ENCODE measurements at regions not wholly inside any gene's neighbourhood (a gene's known extent, or its start where the extent isn't known, plus 50 kb on each side); places are given as distances from the start of the nearest gene placed in this dataset.
"Not testable (repeated sequence)": the region's sequence is repeated elsewhere in the genome, so short reads cannot be mapped to it uniquely, and the experiment has no call there.

GRCh38 chr2:16745466-16745865 is 79.8 kb upstream of the CYRIA start:
- peak; percentile 21 for DNase-seq

GRCh38 chr2:16744521-16744920 is 78.9 kb upstream of the CYRIA start:
- DNase-seq = no peak

- no peak for DNase-seq
Measured at GRCh38 chr2:16742026-16742425, 76.4 kb upstream of the CYRIA start.

GRCh38 chr2:16741498-16741897 is 75.9 kb upstream of the CYRIA start:
- DNase-seq = no peak

GRCh38 chr2:16739778-16740581 is 74.3 kb upstream of the CYRIA start:
- DNase-seq = no peak

- DNase-seq = no peak
Measured at GRCh38 chr2:16738361-16739225, 73.0 kb upstream of the CYRIA start.

- no peak for DNase-seq
Measured at GRCh38 chr2:16737812-16738211, 72.2 kb upstream of the CYRIA start.

GRCh38 chr2:16736633-16737032 is 71.0 kb upstream of the CYRIA start:
- DNase-seq = no peak

- DNase-seq = peak; percentile 59
Measured at GRCh38 chr2:16729335-16729734, 63.7 kb upstream of the CYRIA start.

GRCh38 chr2:16728351-16729136 is 62.9 kb upstream of the CYRIA start:
- DNase-seq = peak; percentile 36

GRCh38 chr2:16727849-16728248 is 62.2 kb upstream of the CYRIA start:
- DNase-seq = not testable (repeated sequence)

GRCh38 chr2:16727256-16727655 is 61.6 kb upstream of the CYRIA start:
- no peak for DNase-seq

- DNase-seq = no peak
Measured at GRCh38 chr2:16726577-16726976, 60.9 kb upstream of the CYRIA start.

GRCh38 chr2:16726147-16726546 is 60.5 kb upstream of the CYRIA start:
- no peak for DNase-seq

- peak; percentile 49 for DNase-seq
Measured at GRCh38 chr2:16725549-16725948, 59.9 kb upstream of the CYRIA start.

- no peak for DNase-seq
Measured at GRCh38 chr2:16722677-16723076, 57.0 kb upstream of the CYRIA start.

GRCh38 chr2:16722126-16722525 is 56.5 kb upstream of the CYRIA start:
- no peak for DNase-seq

- DNase-seq = not testable (repeated sequence)
Measured at GRCh38 chr2:16721529-16721928, 55.9 kb upstream of the CYRIA start.

- DNase-seq = not testable (repeated sequence)
Measured at GRCh38 chr2:16720737-16721136, 55.1 kb upstream of the CYRIA start.

- DNase-seq = no peak
Measured at GRCh38 chr2:16719485-16719808, 53.8 kb upstream of the CYRIA start.

- no peak for DNase-seq
Measured at GRCh38 chr2:16718576-16719484, 53.2 kb upstream of the CYRIA start.

GRCh38 chr2:16717477-16717876 is 51.8 kb upstream of the CYRIA start:
- no peak for DNase-seq
